H9 (cell line): ENCODE measurements at regions not wholly inside any gene's neighbourhood (a gene's known extent, or its start where the extent isn't known, plus 50 kb on each side); places are given as distances from the start of the nearest gene placed in this dataset.

Experiments used
- DNase-seq: peaks from one replicate; pipeline ENCODE4 v3.0.0-alpha.2; 2017
- H2AFZ ChIP-seq: one replicate; pipeline ENCODE4 v1.6.1; 2013; ENCODE audit warnings: mild to moderate bottlenecking, low read length, control low read depth, moderate library complexity
- H2AK5ac ChIP-seq: 2 replicates; pipeline ENCODE4 v1.6.1; 2013; ENCODE audit warnings: low read length, control low read depth, mixed read lengths; ENCODE audit not compliant: insufficient read length
- H2BK120ac ChIP-seq: one replicate; pipeline ENCODE4 v1.6.1; 2013; ENCODE audit warnings: low read depth, mild to moderate bottlenecking, low read length, control low read depth, inconsistent platforms; ENCODE audit not compliant: poor library complexity, severe bottlenecking
- H2BK12ac ChIP-seq: 2 replicates; pipeline ENCODE4 v1.6.1; 2013; ENCODE audit warnings: low read length, control low read depth, mixed read lengths, low read depth; ENCODE audit not compliant: insufficient read length
- H2BK15ac ChIP-seq: 2 replicates; pipeline ENCODE4 v1.6.1; 2013; ENCODE audit warnings: low read depth, low read length, control low read depth
- H2BK20ac ChIP-seq: one replicate; pipeline ENCODE4 v1.6.1; 2013; ENCODE audit warnings: low read depth, mild to moderate bottlenecking, low read length, control low read depth, inconsistent platforms; ENCODE audit not compliant: poor library complexity, severe bottlenecking
- H2BK5ac ChIP-seq: 2 replicates; pipeline ENCODE4 v1.6.1; 2013; ENCODE audit warnings: low read length, control low read depth, mixed read lengths; ENCODE audit not compliant: insufficient read length
- H3K14ac ChIP-seq: 2 replicates; pipeline ENCODE4 v1.6.1; 2013; ENCODE audit warnings: low read length, control low read depth; ENCODE audit not compliant: insufficient read depth
- H3K18ac ChIP-seq: 2 replicates; pipeline ENCODE4 v1.6.1; 2013; ENCODE audit warnings: low read depth, mild to moderate bottlenecking, mixed read lengths, low read length, control low read depth; ENCODE audit not compliant: insufficient read length
- H3K23ac ChIP-seq: 2 replicates; pipeline ENCODE4 v1.6.1; 2013; ENCODE audit warnings: low read length, control low read depth, mixed read lengths, low read depth; ENCODE audit not compliant: insufficient read length
- H3K23me2 ChIP-seq: 2 replicates; pipeline ENCODE4 v1.6.1; 2013; ENCODE audit warnings: low read depth, mild to moderate bottlenecking, mixed read lengths, low read length, control low read depth; ENCODE audit not compliant: insufficient read length, poor library complexity, severe bottlenecking
- H3K27ac ChIP-seq: 2 replicates; pipeline ENCODE4 v1.5.1; 2013; ENCODE audit warnings: low read length, control low read depth, mixed read lengths, low read depth; ENCODE audit not compliant: insufficient read length
- H3K27me3 ChIP-seq: 2 replicates; pipeline ENCODE4 v1.6.1; 2013; ENCODE audit warnings: low read length, control low read depth, inconsistent platforms; ENCODE audit not compliant: insufficient read depth
- H3K4ac ChIP-seq: 2 replicates; pipeline ENCODE4 v1.6.1; 2013; ENCODE audit warnings: low read depth, mild to moderate bottlenecking, control low read depth, inconsistent platforms, low read length, moderate library complexity
- H3K4me1 ChIP-seq: 2 replicates; pipeline ENCODE4 v1.6.1; 2013; ENCODE audit warnings: low read length, control low read depth, inconsistent platforms; ENCODE audit not compliant: insufficient read depth
- H3K4me2 ChIP-seq: 2 replicates; pipeline ENCODE4 v1.6.1; 2013; ENCODE audit warnings: low read length, control low read depth, mixed read lengths; ENCODE audit not compliant: insufficient read length, insufficient read depth
- H3K56ac ChIP-seq: 2 replicates; pipeline ENCODE4 v1.6.1; 2013; ENCODE audit warnings: low read depth, mild to moderate bottlenecking, mixed read lengths, low read length, control low read depth; ENCODE audit not compliant: insufficient read length
- H3K79me1 ChIP-seq: 2 replicates; pipeline ENCODE4 v1.6.1; 2013; ENCODE audit warnings: low read depth, mild to moderate bottlenecking, moderate library complexity, low read length, control low read depth, inconsistent platforms; ENCODE audit not compliant: insufficient read depth, poor library complexity, severe bottlenecking
- H3K79me2 ChIP-seq: 2 replicates; pipeline ENCODE4 v1.6.1; 2013; ENCODE audit warnings: low read length, control low read depth, inconsistent platforms; ENCODE audit not compliant: insufficient read depth
- H3K9ac ChIP-seq: 2 replicates; pipeline ENCODE4 v1.6.1; 2013; ENCODE audit warnings: low read length, control low read depth, mixed read lengths; ENCODE audit not compliant: insufficient read length; ENCODE audit errors: extremely low read depth
- H3K9me3 ChIP-seq: one replicate; pipeline ENCODE4 v1.6.1; 2013; ENCODE audit warnings: low read depth, low read length, inconsistent platforms; ENCODE audit not compliant: control insufficient read depth
- H3T11ph ChIP-seq: one replicate; pipeline ENCODE4 v1.6.1; 2013; ENCODE audit warnings: mild to moderate bottlenecking, low read length, control low read depth, inconsistent platforms
- H4K20me1 ChIP-seq: one replicate; pipeline ENCODE4 v1.6.1; 2013; ENCODE audit not compliant: control insufficient read depth, insufficient read length, insufficient read depth
- H4K5ac ChIP-seq: 2 replicates; pipeline ENCODE4 v1.6.1; 2013; ENCODE audit warnings: low read depth, mild to moderate bottlenecking, mixed read lengths, low read length, control low read depth; ENCODE audit not compliant: insufficient read length
- H4K8ac ChIP-seq: replicated peaks from 2 replicates; pipeline ENCODE4 v1.6.1; 2013; ENCODE audit warnings: low read length, control low read depth, mixed read lengths, low read depth; ENCODE audit not compliant: insufficient read length
- H4K91ac ChIP-seq: 2 replicates; pipeline ENCODE4 v1.6.1; 2013; ENCODE audit warnings: low read depth, mild to moderate bottlenecking, moderate library complexity, mixed read lengths, low read length, control low read depth; ENCODE audit not compliant: insufficient read length
- H3K27ac Mint-ChIP-seq, 3 experiments: 2 replicates in 2 of 3; 3 replicates in 1 of 3; pipeline ENCODE4 v1.8.0; 2020 to 2021; ENCODE audit warnings: mixed read lengths in 3 of 3, mild to moderate bottlenecking in 1 of 3, moderate library complexity in 1 of 3
- H3K27me3 Mint-ChIP-seq: 2 replicates; pipeline ENCODE4 v1.8.0; 2021; ENCODE audit warnings: low read depth, mild to moderate bottlenecking, moderate library complexity, mixed read lengths
- H3K36me3 Mint-ChIP-seq, 3 experiments: 2 replicates in 2 of 3; 3 replicates in 1 of 3; pipeline ENCODE4 v1.8.0; 2020 to 2021; ENCODE audit warnings: low read depth in 3 of 3, mixed read lengths in 3 of 3; ENCODE audit not compliant: insufficient read depth in 1 of 3
- H3K4me1 Mint-ChIP-seq, 2 experiments: 2 replicates each; pipeline ENCODE4 v1.8.0; 2020; ENCODE audit warnings: mixed read lengths in 2 of 2
- H3K4me3 Mint-ChIP-seq, 2 experiments: 2 replicates in 1 of 2; 3 replicates in 1 of 2; pipeline ENCODE4 v1.8.0; 2020 to 2021; ENCODE audit warnings: mild to moderate bottlenecking in 2 of 2, mixed read lengths in 2 of 2, moderate library complexity in 1 of 2
- H3K9me3 Mint-ChIP-seq, 2 experiments: 2 replicates in 1 of 2; 3 replicates in 1 of 2; pipeline ENCODE4 v1.8.0; 2020; ENCODE audit warnings: mild to moderate bottlenecking in 2 of 2, mixed read lengths in 2 of 2, moderate library complexity in 1 of 2
- CTCF ChIP-seq: fragments of 200-600 bp; sonication (generic); conservative IDR thresholded peaks from 3 replicates; pipeline ENCODE4 v1.8.0; 2021; ENCODE audit warnings: antibody characterized with exemption, mild to moderate bottlenecking

GRCh38 chr2:188042412-188042811 lies 249.3 kb upstream of the GULP1 start:
- Histone ChIP-seq H2BK5ac (no peak overlapping the region), H3K27me3 (no peaks in the 10 kb centered on the region), H3K9ac (no peak overlapping the region), H2AFZ (no peak overlapping the region), H3K14ac (no peak overlapping the region), H2AK5ac (no peak overlapping the region), H3K4me2 (no peak overlapping the region), H3K79me2 (peaks cover 3% of the 10 kb centered on the region; the same call in 1 of the 2 replicates), H2BK15ac (no peak overlapping the region), H2BK12ac (no peak overlapping the region), H4K5ac (no peak overlapping the region), H4K20me1 (no peaks in the 10 kb centered on the region), H3K18ac (no peak overlapping the region), H3K23ac (no peak overlapping the region), H3K27ac (no peak overlapping the region), H3K4me1 (no peaks in the 10 kb centered on the region; the same call in 1 of the 2 replicates), H3K79me1 (no peaks in the 10 kb centered on the region), H3T11ph (no peak overlapping the region), H3K56ac (no peak overlapping the region), H3K23me2 (no peaks in the 10 kb centered on the region), H2BK20ac (no peak overlapping the region), H4K91ac (no peak overlapping the region), H4K8ac (no peak overlapping the region), H3K9me3 (no peaks in the 10 kb centered on the region), H2BK120ac (no peak overlapping the region), H3K4ac (no peak overlapping the region)
- Mint-ChIP-seq H3K4me3 (no peak overlapping the region), H3K36me3 (peaks cover 12 to 30% (median 29%) of the 10 kb centered on the region in 3 experiments), H3K9me3 (peaks cover 0 to 3% of the 10 kb centered on the region in 2 experiments; a peak in 3 of 5 replicates), H3K27ac (peak overlapping the region in 1 of 3 experiments; percentile 73; a peak in 1 of 7 replicates), H3K4me1 (peaks cover 4 to 7% of the 10 kb centered on the region in 2 experiments; a peak in 3 of 4 replicates), H3K27me3 (no peaks in the 10 kb centered on the region)
- DNase-seq: no peak
- TF ChIP-seq CTCF: no peak
